GM19455 (cell line): ENCODE measurements at regions not wholly inside any gene's neighbourhood (a gene's known extent, or its start where the extent isn't known, plus 50 kb on each side); places are given as distances from the start of the nearest gene placed in this dataset.

ENCODE experiments used
- ATAC-seq: cut with Tn5 transposase; IDR thresholded peaks from one replicate; pipeline ENCODE4 v1.9.1; 2021; ENCODE audit not compliant: unreplicated experiment

GRCh38 chr1:218525451-218526197 is 180.5 kb downstream of the TGFB2 start:
- no peak for ATAC-seq

- no peak for ATAC-seq
Observed at GRCh38 chr1:218526198-218526580, 181.1 kb downstream of the TGFB2 start.

- no peak for ATAC-seq
Observed at GRCh38 chr1:218527737-218528136, 182.6 kb downstream of the TGFB2 start.

- ATAC-seq = no peak
Observed at GRCh38 chr1:218529646-218530300, 184.6 kb downstream of the TGFB2 start.

- no peak for ATAC-seq
Observed at GRCh38 chr1:218531936-218532335, 186.8 kb downstream of the TGFB2 start.

- ATAC-seq = no peak
Observed at GRCh38 chr1:218536296-218536986, 191.3 kb downstream of the TGFB2 start.

GRCh38 chr1:218537122-218537913 is 192.2 kb downstream of the TGFB2 start:
- ATAC-seq = no peak

GRCh38 chr1:218538341-218538740 is 193.2 kb downstream of the TGFB2 start:
- no peak for ATAC-seq

GRCh38 chr1:218546314-218546713 is 201.2 kb downstream of the TGFB2 start:
- no peak for ATAC-seq

- ATAC-seq = no peak
Observed at GRCh38 chr1:218547957-218548730, 203.0 kb downstream of the TGFB2 start.

- no peak for ATAC-seq
Observed at GRCh38 chr1:218548764-218549163, 203.6 kb downstream of the TGFB2 start.

- ATAC-seq = no peak
Observed at GRCh38 chr1:218553197-218553596, 208.1 kb downstream of the TGFB2 start.

GRCh38 chr1:218556016-218556415 is 210.9 kb downstream of the TGFB2 start:
- no peak for ATAC-seq

GRCh38 chr1:218557731-218558130 is 212.6 kb downstream of the TGFB2 start:
- no peak for ATAC-seq

- no peak for ATAC-seq
Observed at GRCh38 chr1:218558271-218558810, 213.2 kb downstream of the TGFB2 start.

- no peak for ATAC-seq
Observed at GRCh38 chr1:218565377-218565776, 220.2 kb downstream of the TGFB2 start.

- ATAC-seq = no peak
Observed at GRCh38 chr1:218568962-218569550, 223.9 kb downstream of the TGFB2 start.

- ATAC-seq = no peak
Observed at GRCh38 chr1:218570456-218570855, 225.3 kb downstream of the TGFB2 start.

GRCh38 chr1:218571491-218571890 is 226.4 kb downstream of the TGFB2 start:
- ATAC-seq = no peak

- ATAC-seq = no peak
Observed at GRCh38 chr1:218572050-218572449, 226.9 kb downstream of the TGFB2 start.
